ENCODE measurements at regions not wholly inside any gene's neighbourhood (a gene's known extent, or its start where the extent isn't known, plus 50 kb on each side); places are given as distances from the start of the nearest gene placed in this dataset.

- Histone ChIP-seq H3K36me3 (no peaks in the 10 kb centered on the region), H3K9ac (ENCODE audit: low read depth in 2 of 2, low read length in 2 of 2) (no peak overlapping the region), H3K27ac (no peak overlapping the region), H3K4me3 (no peak overlapping the region), H3K27me3 (no peaks in the 10 kb centered on the region), H3K4me1 (no peaks in the 10 kb centered on the region), H3K9me3 (no peaks in the 10 kb centered on the region)
- intact Hi-C loops (cut with DNase I): no loop called here
- TF ChIP-seq, protein P1, sequence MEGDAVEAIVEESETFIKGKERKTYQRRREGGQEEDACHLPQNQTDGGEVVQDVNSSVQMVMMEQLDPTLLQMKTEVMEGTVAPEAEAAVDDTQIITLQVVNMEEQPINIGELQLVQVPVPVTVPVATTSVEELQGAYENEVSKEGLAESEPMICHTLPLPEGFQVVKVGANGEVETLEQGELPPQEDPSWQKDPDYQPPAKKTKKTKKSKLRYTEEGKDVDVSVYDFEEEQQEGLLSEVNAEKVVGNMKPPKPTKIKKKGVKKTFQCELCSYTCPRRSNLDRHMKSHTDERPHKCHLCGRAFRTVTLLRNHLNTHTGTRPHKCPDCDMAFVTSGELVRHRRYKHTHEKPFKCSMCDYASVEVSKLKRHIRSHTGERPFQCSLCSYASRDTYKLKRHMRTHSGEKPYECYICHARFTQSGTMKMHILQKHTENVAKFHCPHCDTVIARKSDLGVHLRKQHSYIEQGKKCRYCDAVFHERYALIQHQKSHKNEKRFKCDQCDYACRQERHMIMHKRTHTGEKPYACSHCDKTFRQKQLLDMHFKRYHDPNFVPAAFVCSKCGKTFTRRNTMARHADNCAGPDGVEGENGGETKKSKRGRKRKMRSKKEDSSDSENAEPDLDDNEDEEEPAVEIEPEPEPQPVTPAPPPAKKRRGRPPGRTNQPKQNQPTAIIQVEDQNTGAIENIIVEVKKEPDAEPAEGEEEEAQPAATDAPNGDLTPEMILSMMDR (IDR thresholded peaks at IDR 0.05): no peak
- no peak for DNase-seq
These were observed 258.6 kb downstream of the PMP22 start for GRCh38 chr17:15006421-15007128.

DNA sequence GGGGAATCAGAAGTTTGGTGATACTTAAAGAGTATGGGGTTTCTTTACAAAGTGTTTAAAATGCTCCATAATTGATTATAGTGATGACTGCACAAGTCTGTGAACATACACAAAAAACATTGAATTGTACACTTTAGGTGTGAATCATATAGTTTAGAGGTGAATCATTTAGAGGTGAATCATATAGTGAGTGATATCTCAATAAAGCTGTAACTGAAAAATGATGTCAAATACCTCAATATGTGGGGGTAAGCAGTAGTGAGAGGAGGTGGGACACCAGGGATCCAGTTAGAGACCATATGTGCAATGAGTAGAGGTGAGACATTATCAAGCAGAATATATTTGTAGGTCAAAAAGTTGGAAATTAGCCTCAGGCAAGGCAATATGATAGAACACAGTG, 264.5 kb downstream of the PMP22 start:
- Histone ChIP-seq H3K36me3 (no peaks in the 10 kb centered on the region), H3K9ac (ENCODE audit: low read depth in 2 of 2, low read length in 2 of 2) (no peak overlapping the region), H3K4me3 (no peak overlapping the region), H3K27me3 (no peaks in the 10 kb centered on the region), H3K9me3 (no peaks in the 10 kb centered on the region), H3K27ac (no peak overlapping the region), H3K4me1 (no peaks in the 10 kb centered on the region)
- DNase-seq: no peak
- intact Hi-C loops (cut with DNase I): no loop called here
- TF ChIP-seq, protein P1 (IDR thresholded peaks at IDR 0.05): no peak

- H3K4me1 ChIP-seq: no peaks in the 10 kb centered on the region
- H3K36me3 ChIP-seq: no peaks in the 10 kb centered on the region
- DNase-seq: no peak
- H3K4me3 ChIP-seq: no peak overlapping the region
- H3K9me3 ChIP-seq: no peaks in the 10 kb centered on the region
- H3K9ac ChIP-seq (ENCODE audit: low read depth in 2 of 2, low read length in 2 of 2): no peak overlapping the region
- H3K27me3 ChIP-seq: no peaks in the 10 kb centered on the region
- intact Hi-C loops (cut with DNase I): no loop called here
- H3K27ac ChIP-seq: no peak overlapping the region
- TF ChIP-seq, protein P1 (IDR thresholded peaks at IDR 0.05): no peak
These were observed 267.8 kb downstream of the PMP22 start for GRCh38 chr17:14997290-14997689.

- H3K9ac ChIP-seq (ENCODE audit: low read depth in 2 of 2, low read length in 2 of 2): no peak overlapping the region
- DNase-seq: no peak
- TF ChIP-seq, protein P1 (IDR thresholded peaks at IDR 0.05): no peak
- H3K36me3 ChIP-seq: no peaks in the 10 kb centered on the region
- no peak overlapping the region for H3K27ac ChIP-seq
- no peaks in the 10 kb centered on the region for H3K27me3 ChIP-seq
- H3K4me3 ChIP-seq: no peak overlapping the region
- no peaks in the 10 kb centered on the region for H3K4me1 ChIP-seq
- intact Hi-C loops (cut with DNase I): no loop called here
- H3K9me3 ChIP-seq: no peaks in the 10 kb centered on the region
These were observed 279.0 kb downstream of the PMP22 start for GRCh38 chr17:14986127-14986526.

GRCh38 chr17:14972844-14973243, 292.3 kb downstream of the PMP22 start:
- TF ChIP-seq, protein P1 (IDR thresholded peaks at IDR 0.05): no peak
- Histone ChIP-seq H3K36me3 (no peaks in the 10 kb centered on the region), H3K4me3 (no peak overlapping the region), H3K27me3 (no peaks in the 10 kb centered on the region), H3K27ac (no peak overlapping the region), H3K9ac (ENCODE audit: low read depth in 2 of 2, low read length in 2 of 2) (no peak overlapping the region), H3K9me3 (no peaks in the 10 kb centered on the region), H3K4me1 (no peaks in the 10 kb centered on the region)
- intact Hi-C loops (cut with DNase I): no loop called here
- DNase-seq: no peak

Data from colonic mucosa (tissue), 4 donors.